ENCODE measurements at regions not wholly inside any gene's neighbourhood (a gene's known extent, or its start where the extent isn't known, plus 50 kb on each side); places are given as distances from the start of the nearest gene placed in this dataset.

DNA sequence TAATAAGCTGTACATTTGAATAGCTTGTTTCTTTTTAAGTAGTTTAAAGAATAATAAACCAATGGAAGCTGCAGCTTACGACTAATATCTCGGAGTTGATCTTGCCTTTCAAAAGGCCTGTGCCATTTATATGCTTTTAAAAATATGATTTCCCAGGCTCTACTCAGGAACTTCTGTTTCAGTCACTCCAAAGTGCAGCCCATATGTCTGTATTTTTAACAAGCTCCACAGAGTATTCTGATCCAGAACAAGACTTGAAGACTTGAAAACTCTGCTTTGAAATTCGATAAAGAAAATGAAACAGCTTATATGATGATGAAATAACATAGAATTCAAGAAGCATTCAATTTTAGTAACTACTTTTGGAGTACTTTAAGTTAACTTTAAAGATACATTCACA, 79.1 kb upstream of the PLPPR4 start:
- Histone ChIP-seq H3K4me3 (no peak overlapping the region), H3K9me3 (ENCODE audit: low read depth) (no peaks in the 10 kb centered on the region), H4K20me1 (ENCODE audit: low read depth) (no peaks in the 10 kb centered on the region), H3K27me3 (no peaks in the 10 kb centered on the region), H3K4me1 (no peaks in the 10 kb centered on the region), H3F3A (ENCODE audit: low read depth) (no peaks in the 10 kb centered on the region), H2AFZ (replicated peaks) (no peak overlapping the region), H3K9ac (no peak overlapping the region), H3K4me2 (no peak overlapping the region), H3K36me3 (no peaks in the 10 kb centered on the region), H3K79me2 (ENCODE audit: low read depth) (no peaks in the 10 kb centered on the region), H3K27ac (no peak overlapping the region)
- Mint-ChIP-seq H3K4me3 (no peak overlapping the region), H3K27ac (no peak overlapping the region), H3K4me1 (no peaks in the 10 kb centered on the region), H3K27me3 (ENCODE audit: insufficient read depth, low read depth) (no peaks in the 10 kb centered on the region), H3K36me3 (no peaks in the 10 kb centered on the region), H3K9me3 (no peaks in the 10 kb centered on the region)
- no peak for DNase-seq (ENCODE audit: low spot score)
- TF ChIP-seq EZH2 (IDR thresholded peaks at IDR 0.05) (no peak), EZH2phosphoT487 (IDR thresholded peaks at IDR 0.05) (no peak)
- TF ChIP-seq, protein P1, sequence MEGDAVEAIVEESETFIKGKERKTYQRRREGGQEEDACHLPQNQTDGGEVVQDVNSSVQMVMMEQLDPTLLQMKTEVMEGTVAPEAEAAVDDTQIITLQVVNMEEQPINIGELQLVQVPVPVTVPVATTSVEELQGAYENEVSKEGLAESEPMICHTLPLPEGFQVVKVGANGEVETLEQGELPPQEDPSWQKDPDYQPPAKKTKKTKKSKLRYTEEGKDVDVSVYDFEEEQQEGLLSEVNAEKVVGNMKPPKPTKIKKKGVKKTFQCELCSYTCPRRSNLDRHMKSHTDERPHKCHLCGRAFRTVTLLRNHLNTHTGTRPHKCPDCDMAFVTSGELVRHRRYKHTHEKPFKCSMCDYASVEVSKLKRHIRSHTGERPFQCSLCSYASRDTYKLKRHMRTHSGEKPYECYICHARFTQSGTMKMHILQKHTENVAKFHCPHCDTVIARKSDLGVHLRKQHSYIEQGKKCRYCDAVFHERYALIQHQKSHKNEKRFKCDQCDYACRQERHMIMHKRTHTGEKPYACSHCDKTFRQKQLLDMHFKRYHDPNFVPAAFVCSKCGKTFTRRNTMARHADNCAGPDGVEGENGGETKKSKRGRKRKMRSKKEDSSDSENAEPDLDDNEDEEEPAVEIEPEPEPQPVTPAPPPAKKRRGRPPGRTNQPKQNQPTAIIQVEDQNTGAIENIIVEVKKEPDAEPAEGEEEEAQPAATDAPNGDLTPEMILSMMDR (IDR thresholded peaks at IDR 0.05) = no peak

DNA sequence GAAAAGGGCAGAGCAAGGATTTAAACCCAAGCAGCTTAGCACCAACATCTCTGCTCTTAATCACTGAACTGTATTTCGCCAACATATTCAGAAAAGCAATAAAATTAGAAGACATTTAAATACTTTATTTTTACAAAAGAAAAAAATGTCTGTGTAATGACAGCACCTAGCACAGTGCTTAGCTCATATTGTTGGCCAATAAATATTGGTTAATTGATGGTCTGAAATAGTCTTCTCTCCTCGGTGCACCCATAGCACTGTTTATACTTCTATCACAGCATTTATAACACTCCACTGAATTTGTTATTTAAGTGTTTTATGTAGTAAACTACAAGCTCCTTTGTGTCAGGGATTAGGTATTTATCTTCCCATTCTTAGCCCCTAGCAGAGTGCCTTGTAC, 70.9 kb upstream of the PLPPR4 start:
- Histone ChIP-seq H3K79me2 (ENCODE audit: low read depth) (no peaks in the 10 kb centered on the region), H3K4me3 (no peak overlapping the region), H3K36me3 (no peaks in the 10 kb centered on the region), H2AFZ (replicated peaks) (no peak overlapping the region), H3F3A (ENCODE audit: low read depth) (no peaks in the 10 kb centered on the region), H3K9ac (no peak overlapping the region), H4K20me1 (ENCODE audit: low read depth) (no peaks in the 10 kb centered on the region), H3K27ac (no peak overlapping the region), H3K9me3 (ENCODE audit: low read depth) (no peaks in the 10 kb centered on the region), H3K4me2 (no peak overlapping the region), H3K4me1 (no peaks in the 10 kb centered on the region), H3K27me3 (no peaks in the 10 kb centered on the region)
- Mint-ChIP-seq H3K36me3 (no peaks in the 10 kb centered on the region), H3K4me1 (no peaks in the 10 kb centered on the region), H3K27ac (no peak overlapping the region), H3K27me3 (ENCODE audit: insufficient read depth, low read depth) (no peaks in the 10 kb centered on the region), H3K4me3 (no peak overlapping the region), H3K9me3 (no peaks in the 10 kb centered on the region)
- no peak for DNase-seq (ENCODE audit: low spot score)
- TF ChIP-seq EZH2phosphoT487 (IDR thresholded peaks at IDR 0.05) (no peak), EZH2 (IDR thresholded peaks at IDR 0.05) (no peak)
- TF ChIP-seq, protein P1 (IDR thresholded peaks at IDR 0.05) = no peak

DNA sequence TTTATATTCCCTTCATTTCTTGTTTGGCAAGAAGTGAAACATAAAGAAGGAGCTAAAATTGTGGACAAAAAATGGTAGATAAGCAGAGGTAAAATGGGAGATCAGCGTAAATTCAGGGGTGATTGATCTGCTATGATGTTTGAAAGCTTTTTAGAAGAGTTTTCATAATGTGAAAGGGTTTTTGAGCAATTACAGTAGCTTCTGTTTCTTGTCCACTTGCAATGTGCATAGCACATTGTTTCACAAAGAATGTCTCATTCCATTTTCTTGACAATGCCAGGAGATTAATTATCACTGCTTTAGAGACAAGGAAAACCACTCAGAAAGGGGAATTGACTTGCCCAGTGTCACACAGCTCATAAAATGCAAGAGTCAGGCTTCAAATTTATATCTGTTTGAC, 65.9 kb upstream of the PLPPR4 start:
- H3K27ac ChIP-seq = no peak overlapping the region
- H3K4me3 ChIP-seq = no peak overlapping the region
- Mint-ChIP-seq H3K27ac (no peak overlapping the region), H3K4me3 (no peak overlapping the region), H3K27me3 (ENCODE audit: insufficient read depth, low read depth) (no peaks in the 10 kb centered on the region), H3K4me1 (no peaks in the 10 kb centered on the region), H3K9me3 (no peaks in the 10 kb centered on the region), H3K36me3 (no peaks in the 10 kb centered on the region)
- no peaks in the 10 kb centered on the region for H3K27me3 ChIP-seq
- no peaks in the 10 kb centered on the region for H3K9me3 ChIP-seq (ENCODE audit: low read depth)
- no peak for DNase-seq (ENCODE audit: low spot score)
- no peaks in the 10 kb centered on the region for H3K4me1 ChIP-seq
- TF ChIP-seq, protein P1 (IDR thresholded peaks at IDR 0.05) = no peak
- TF ChIP-seq EZH2phosphoT487 (IDR thresholded peaks at IDR 0.05) = no peak
- TF ChIP-seq EZH2 (IDR thresholded peaks at IDR 0.05) = no peak
- H2AFZ ChIP-seq (replicated peaks) = no peak overlapping the region
- no peaks in the 10 kb centered on the region for H3K36me3 ChIP-seq
- H3K79me2 ChIP-seq (ENCODE audit: low read depth) = no peaks in the 10 kb centered on the region
- H3K9ac ChIP-seq = no peak overlapping the region
- no peaks in the 10 kb centered on the region for H4K20me1 ChIP-seq (ENCODE audit: low read depth)
- no peak overlapping the region for H3K4me2 ChIP-seq
- H3F3A ChIP-seq (ENCODE audit: low read depth) = no peaks in the 10 kb centered on the region

DNA sequence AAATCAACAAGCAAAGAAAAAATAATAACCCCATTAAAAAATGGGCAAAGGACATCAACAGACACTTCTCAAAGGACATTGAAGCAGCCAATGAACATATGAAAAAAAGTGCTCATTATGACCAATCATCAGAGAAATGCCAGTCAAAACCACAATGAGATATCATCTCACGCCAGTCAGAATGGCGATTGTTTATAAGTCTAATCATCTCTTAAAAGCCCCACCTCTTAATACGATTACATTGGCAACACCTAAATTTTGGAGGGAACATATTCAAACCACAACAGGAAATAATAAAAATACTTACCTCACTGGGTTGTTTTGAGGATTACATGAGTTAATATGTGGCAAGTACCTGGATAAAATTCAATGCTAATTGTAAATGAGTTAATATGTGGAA, 57.1 kb upstream of the PLPPR4 start:
- Histone ChIP-seq H3K79me2 (ENCODE audit: low read depth) (no peaks in the 10 kb centered on the region), H3K27me3 (no peaks in the 10 kb centered on the region), H3K36me3 (no peaks in the 10 kb centered on the region), H3K4me3 (no peak overlapping the region), H3K4me2 (no peak overlapping the region), H4K20me1 (ENCODE audit: low read depth) (no peaks in the 10 kb centered on the region), H3K4me1 (no peaks in the 10 kb centered on the region), H3F3A (ENCODE audit: low read depth) (no peaks in the 10 kb centered on the region), H3K9me3 (ENCODE audit: low read depth) (no peaks in the 10 kb centered on the region), H2AFZ (replicated peaks) (no peak overlapping the region), H3K9ac (no peak overlapping the region), H3K27ac (no peak overlapping the region)
- Mint-ChIP-seq H3K36me3 (no peaks in the 10 kb centered on the region), H3K27ac (no peak overlapping the region), H3K4me1 (no peaks in the 10 kb centered on the region), H3K9me3 (no peaks in the 10 kb centered on the region), H3K27me3 (ENCODE audit: insufficient read depth, low read depth) (no peaks in the 10 kb centered on the region), H3K4me3 (no peak overlapping the region)
- DNase-seq (ENCODE audit: low spot score) = no peak
- TF ChIP-seq EZH2phosphoT487 (IDR thresholded peaks at IDR 0.05) (no peak), EZH2 (IDR thresholded peaks at IDR 0.05) (no peak)
- TF ChIP-seq, protein P1 (IDR thresholded peaks at IDR 0.05) = no peak

Measured in neural progenitor cell (in vitro differentiated cells).